GM18498 (cell line): ENCODE measurements at regions not wholly inside any gene's neighbourhood (a gene's known extent, or its start where the extent isn't known, plus 50 kb on each side); places are given as distances from the start of the nearest gene placed in this dataset.

ENCODE experiments used
- ATAC-seq: cut with Tn5 transposase; IDR thresholded peaks from one replicate; pipeline ENCODE4 v1.9.1; 2021; ENCODE audit warnings: mild to moderate bottlenecking, moderate library complexity; ENCODE audit not compliant: unreplicated experiment

DNA sequence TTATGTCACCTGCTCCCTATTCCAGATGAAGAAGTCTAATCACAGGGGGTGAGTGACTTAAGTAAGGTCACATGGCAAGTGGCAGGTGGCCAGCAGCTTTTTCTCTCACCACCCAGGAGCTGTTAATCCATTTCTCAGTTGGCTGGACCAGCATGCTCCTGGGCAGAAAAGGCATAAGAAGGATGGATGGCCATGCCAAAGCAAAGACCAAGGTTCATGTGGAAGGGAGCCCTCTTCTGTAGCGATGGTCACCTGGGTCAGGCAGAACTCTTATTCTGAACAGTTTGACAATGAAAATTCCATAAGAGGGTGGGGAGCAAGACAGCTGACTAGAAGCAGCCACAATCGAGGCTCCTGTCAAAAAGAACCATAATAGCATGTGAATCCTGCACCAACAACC, 538.1 kb downstream of the SUCLA2 start:
- no peak for ATAC-seq

- ATAC-seq: no peak
Measured at GRCh38 chr13:47461816-47462215, 539.3 kb downstream of the SUCLA2 start.

DNA sequence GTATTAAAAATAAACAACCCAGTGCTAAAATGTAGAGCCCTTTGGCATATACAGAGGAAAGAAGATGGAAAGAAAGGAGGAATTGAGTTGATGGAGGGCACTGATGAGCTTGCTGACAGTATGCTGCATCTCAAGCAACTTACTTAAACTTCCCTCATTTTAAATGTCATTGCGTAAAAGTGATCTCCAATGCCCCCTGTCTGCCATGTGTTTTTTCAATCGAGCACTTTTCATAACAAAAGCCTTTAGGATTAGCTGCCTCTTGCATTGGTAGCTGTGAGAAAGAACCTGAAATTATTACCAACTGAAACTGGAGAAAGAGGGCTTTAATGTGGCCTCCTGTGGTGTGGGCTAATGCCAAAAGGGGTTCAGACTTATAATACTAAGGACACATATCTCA, 541.6 kb downstream of the SUCLA2 start:
- no peak for ATAC-seq

GRCh38 chr13:47457626-47458025, 543.4 kb downstream of the SUCLA2 start:
- no peak for ATAC-seq

DNA sequence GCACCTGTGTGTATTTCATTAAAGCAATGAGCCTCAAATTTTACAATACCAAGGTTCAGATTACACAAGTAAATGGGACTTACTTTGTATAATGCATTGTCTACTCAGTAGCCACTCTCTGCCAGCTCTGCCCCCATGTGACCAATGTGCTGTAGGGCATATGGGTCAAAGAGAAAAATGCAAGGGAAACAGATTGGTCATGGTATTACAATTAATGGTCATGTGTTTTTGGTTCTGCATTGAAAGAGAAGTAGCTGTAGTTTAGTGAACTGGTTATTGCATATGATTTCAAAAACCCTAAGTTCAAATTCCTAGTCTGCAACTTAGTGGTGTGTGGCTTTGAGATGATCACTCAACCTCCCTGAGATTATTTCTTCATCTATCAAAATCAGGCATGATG, 545.4 kb downstream of the SUCLA2 start:
- peak; percentile 57 for ATAC-seq

- no peak for ATAC-seq
Measured at GRCh38 chr13:47454986-47455385, 546.1 kb downstream of the SUCLA2 start.

DNA sequence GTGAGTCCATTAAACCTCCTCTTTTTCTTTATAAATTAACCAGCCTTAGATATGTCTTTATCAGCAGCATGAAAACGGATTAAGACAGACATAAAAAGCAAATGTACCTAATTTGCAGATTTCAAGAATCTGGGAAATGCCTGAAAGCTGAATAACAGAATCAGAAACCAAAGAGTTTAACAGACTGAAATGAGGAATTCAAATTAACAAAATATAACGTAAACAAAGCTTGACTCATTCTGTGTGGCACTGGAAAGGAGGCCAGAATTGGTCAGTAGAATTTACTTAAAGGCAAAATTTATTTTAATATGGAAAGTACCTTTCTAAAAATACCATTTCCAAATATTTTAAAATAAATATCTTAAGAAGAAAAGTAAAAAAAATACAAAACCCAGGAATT, 540.6 kb upstream of the HTR2A start:
- no peak for ATAC-seq

DNA sequence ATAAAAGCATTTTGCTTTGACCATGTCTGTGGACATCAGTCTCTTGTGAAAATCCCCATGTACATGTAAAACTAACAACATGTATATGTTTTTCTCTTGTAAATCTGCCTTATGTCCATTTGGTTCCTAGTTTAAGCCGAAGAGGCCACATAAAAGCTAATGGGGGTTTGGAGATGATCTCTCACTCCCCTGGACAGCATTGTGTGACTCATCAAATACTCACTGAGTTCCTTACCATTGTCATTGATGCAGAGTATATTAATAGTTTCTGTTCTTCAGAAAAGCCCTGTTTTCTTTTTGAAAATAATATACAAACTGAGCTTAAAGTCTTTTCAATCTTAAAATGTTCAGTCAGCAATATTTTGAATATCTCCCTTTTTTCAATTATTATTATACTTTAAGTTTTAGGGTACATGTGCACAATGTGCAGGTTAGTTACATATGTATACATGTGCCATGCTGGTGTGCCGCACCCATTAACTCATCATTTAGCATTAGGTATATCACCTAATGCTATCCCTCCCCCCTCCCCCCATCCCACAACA, 536.7 kb upstream of the HTR2A start:
- ATAC-seq: no peak

DNA sequence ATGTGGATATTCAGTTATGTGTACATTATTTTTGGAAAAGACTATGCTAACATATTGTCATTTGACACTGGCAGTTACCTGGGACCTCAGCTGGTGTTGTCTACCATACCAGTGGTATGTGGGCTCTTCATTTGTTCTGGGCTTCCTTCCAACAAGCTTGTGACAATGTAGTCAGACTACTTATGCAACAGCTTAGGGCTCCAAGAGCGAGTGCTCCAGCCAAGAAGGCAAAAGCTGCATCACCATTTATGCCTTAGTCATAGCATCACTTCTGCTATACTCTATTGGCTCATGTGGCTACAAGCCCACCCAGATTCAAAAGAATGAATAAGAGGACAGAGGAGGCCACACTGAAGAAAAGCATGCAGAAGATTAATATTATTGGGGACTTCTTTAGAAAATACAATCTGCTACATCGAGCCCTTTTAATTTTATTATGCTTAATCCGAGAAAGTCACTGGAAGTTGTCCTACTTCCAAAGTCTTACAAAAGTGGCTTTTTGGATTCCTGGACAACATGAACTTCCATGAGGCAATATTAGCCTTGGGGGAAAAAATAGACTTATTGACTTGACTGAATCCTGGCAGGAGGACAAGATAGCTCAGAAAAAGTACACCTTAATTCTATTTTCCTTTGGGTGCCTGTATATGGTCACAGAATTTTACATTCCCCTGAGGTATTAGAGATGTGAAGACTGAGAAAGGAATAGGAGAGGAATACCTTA, 529.4 kb upstream of the HTR2A start:
- no peak for ATAC-seq

- no peak for ATAC-seq
Measured at GRCh38 chr13:47421525-47421924, 524.7 kb upstream of the HTR2A start.

GRCh38 chr13:47420568-47420967, 523.7 kb upstream of the HTR2A start:
- no peak for ATAC-seq

- no peak for ATAC-seq
Measured at GRCh38 chr13:47420020-47420419, 523.2 kb upstream of the HTR2A start.

DNA sequence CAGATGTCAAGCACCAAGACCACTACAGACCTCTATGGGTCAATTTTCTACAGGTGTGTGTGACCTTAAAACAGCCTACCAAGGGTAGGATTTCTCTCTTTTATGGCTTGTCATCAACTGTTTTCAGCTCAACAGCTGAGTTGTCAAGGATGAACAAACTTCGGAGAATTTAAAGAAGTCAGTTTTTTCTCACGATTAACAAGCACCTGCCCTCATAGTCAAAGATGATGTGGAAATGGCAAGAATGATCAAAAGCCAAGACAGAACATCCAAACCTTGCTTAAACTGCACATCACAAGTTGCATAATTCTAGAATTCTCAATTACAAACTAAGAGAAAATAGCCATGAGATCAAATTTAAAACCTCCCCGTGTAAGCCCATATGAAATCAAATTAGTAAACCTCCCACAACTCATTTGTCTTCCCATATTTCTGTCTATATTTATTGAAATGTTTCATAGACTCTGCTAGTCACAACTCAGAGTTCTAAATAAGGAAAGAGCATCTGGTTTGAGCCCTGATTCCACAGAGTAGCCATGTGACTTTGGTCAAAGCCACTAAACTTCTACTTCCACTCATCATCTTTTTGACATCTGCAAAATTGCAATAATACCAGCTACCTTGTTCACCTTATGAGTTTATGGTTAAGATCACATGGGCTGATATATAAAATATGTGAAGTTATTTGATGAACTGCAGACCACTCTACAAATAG, 521.5 kb upstream of the HTR2A start:
- ATAC-seq: no peak

DNA sequence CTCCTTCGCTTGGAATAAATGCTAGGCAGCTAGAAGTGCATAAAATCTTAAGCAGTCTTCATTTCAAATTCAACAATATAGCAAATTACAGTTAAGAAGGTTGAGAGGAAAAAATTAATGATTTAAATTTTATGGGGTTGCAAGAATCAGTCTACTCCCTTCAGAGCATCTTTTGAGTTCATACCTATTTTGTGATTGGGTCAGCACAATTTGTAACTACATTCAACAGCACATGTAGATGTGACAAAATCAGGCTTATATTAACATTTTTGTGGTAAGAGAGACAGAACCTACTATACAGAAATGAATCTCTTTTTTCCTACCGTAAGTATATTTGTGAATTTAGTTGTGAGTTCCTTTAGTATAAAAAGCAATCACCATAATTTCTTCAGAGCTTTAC, 520.6 kb upstream of the HTR2A start:
- no peak for ATAC-seq

- no peak for ATAC-seq
Measured at GRCh38 chr13:47415048-47415447, 518.2 kb upstream of the HTR2A start.

- ATAC-seq: no peak
Measured at GRCh38 chr13:47413526-47413925, 516.7 kb upstream of the HTR2A start.

GRCh38 chr13:47413112-47413511, 516.3 kb upstream of the HTR2A start:
- no peak for ATAC-seq

DNA sequence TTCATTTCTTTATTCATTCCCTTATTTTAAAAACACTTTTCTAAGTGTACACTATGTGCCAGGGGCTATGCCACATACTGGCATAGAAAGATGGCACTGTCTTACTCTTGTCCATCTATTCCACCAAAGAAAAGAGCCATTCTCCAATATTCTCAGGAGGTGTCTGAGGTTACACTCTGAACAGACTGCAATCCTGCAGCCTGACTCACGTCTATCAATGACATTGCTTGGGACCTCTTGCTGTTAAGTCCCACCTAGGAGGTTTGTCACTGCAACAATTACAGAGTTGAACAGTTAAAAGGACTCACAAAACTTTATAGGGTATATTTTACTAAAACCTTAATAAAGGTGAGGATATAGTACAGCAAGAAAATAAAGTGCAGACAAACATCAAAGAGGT, 512.9 kb upstream of the HTR2A start:
- ATAC-seq: no peak

DNA sequence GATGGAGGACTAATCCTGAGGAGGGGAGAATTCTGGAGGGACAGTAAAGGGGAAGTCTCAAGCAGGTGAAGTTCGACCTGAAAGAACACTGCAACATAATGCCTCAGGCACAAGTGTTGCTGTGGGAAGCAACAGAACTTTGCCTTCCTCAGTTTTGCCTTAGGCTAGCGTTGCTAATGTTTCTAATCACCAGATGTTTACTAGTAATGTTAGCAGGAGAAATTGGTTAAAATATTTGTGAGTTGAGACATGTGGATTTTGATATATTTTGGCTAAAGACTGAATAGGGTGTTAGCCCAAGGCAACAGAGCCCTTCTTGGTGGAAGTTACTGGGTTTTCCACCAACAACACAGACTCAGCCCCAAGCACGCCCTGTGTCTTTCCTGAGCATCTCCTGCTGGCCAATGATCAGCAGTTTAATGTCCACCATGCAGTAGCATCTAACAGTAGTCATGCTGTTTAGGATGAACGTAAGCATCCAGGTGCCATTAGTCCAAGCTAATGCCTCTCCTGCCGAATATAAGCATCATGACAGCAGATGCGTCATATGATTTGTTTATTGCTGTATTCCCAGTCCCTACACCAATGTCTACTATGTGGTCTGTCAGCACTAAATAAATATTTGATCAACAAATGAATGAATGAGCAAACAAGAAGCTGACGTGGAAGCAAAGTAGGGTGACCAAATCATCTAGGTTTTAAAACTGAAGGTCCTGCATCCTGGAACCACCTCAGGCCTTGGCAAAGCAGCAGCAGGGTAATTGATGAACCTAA, 511.9 kb upstream of the HTR2A start:
- no peak for ATAC-seq

DNA sequence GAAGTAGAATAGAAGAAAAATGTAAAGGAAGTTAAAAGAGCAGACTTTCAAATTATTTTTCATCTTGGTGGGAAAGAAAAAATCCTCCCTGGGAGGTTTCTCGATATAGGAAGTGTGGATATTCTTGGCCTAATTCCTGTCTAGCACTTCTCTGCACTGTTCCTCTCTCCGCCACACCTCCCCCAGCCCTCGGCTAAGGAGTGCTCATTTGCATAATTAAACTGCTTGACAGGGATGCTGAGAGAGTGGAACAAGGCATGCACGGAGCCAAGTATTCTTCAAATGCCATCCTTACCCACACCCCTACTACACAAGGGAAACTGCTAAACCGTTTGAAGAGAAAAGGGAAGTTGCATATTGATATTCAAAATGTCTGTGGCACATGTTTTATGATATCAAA, 511.0 kb upstream of the HTR2A start:
- no peak for ATAC-seq

DNA sequence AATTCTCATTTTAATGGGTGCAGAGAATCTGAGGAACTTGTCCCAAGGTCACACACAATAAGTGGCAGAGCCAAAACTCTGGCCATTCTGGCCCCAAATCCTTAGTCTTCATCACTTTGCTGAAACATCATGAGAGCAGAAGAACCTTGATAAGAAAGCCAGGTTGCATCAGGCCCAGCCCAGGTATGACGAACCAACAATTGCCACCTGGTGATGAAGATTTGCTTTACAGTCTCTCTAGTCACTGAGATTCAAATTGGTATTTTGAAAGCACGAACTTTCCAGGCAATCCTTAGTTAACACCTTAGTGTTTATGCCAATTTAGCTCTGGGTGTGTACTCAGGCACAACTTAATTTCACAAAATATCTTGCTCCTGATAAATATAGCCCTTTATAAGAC, 502.7 kb upstream of the HTR2A start:
- ATAC-seq: no peak

GRCh38 chr13:47397739-47398138, 500.9 kb upstream of the HTR2A start:
- no peak for ATAC-seq
